SK-N-SH treated with all-trans-retinoic acid at 6 μM for 48 hours (cell line): ENCODE measurements at regions not wholly inside any gene's neighbourhood (a gene's known extent, or its start where the extent isn't known, plus 50 kb on each side); places are given as distances from the start of the nearest gene placed in this dataset.

ENCODE experiments used
- ATAC-seq: fragments of 200-7000 bp; cut with Tn5 transposase; 3 replicates; pipeline ENCODE4 v1.9.1; 2020; ENCODE audit warnings: mild to moderate bottlenecking, moderate library complexity
- ARNTL ChIP-seq: fragments of 450-650 bp; formaldehyde crosslinking; IDR thresholded peaks from 2 replicates; pipeline ENCODE4 v1.5.0; 2020; ENCODE audit warnings: low read depth, mild to moderate bottlenecking, moderate library complexity, borderline replicate concordance
- BACH2 ChIP-seq: fragments of 250-450 bp; sonication (Bioruptor Pico); IDR thresholded peaks from 2 replicates; pipeline ENCODE4 v1.9.0; 2021; ENCODE audit warnings: mild to moderate bottlenecking, borderline replicate concordance
- CSDC2 ChIP-seq: fragments of 250-450 bp; sonication (Bioruptor Pico); IDR thresholded peaks from 2 replicates; pipeline ENCODE4 v1.5.0; 2020; ENCODE audit warnings: mild to moderate bottlenecking, moderate library complexity
- GLIS3 ChIP-seq: fragments of 250-450 bp; sonication (Bioruptor Pico); IDR thresholded peaks from 2 replicates; pipeline ENCODE4 v1.5.0; 2020; ENCODE audit warnings: mild to moderate bottlenecking, moderate library complexity
- OSR1 ChIP-seq: fragments of 250-450 bp; sonication (Bioruptor Pico); IDR thresholded peaks from 2 replicates; pipeline ENCODE4 v1.8.0; 2022; ENCODE audit warnings: moderate library complexity, mild to moderate bottlenecking, inconsistent platforms
- PATZ1 ChIP-seq: fragments of 250-450 bp; sonication (Bioruptor Pico); IDR thresholded peaks from 2 replicates; pipeline ENCODE4 v1.8.0; 2020; ENCODE audit warnings: mild to moderate bottlenecking, moderate library complexity, borderline replicate concordance
- PPARA ChIP-seq: fragments of 250-450 bp; sonication (Bioruptor Pico); IDR thresholded peaks from 2 replicates; pipeline ENCODE4 v1.5.0; 2020; ENCODE audit warnings: mild to moderate bottlenecking, borderline replicate concordance
- SNAI2 ChIP-seq: fragments of 250-450 bp; sonication (Bioruptor Pico); IDR thresholded peaks from 2 replicates; pipeline ENCODE4 v1.5.0; 2020; ENCODE audit warnings: mild to moderate bottlenecking, moderate library complexity
- TCF4 ChIP-seq: fragments of 250-450 bp; sonication (Bioruptor Pico); IDR thresholded peaks from 2 replicates; pipeline ENCODE4 v1.8.0; 2021; ENCODE audit warnings: mild to moderate bottlenecking, moderate library complexity, borderline replicate concordance
- TOX ChIP-seq: fragments of 250-450 bp; sonication (Bioruptor Pico); IDR thresholded peaks from 2 replicates; pipeline ENCODE4 v1.8.0; 2021; ENCODE audit warnings: mild to moderate bottlenecking, moderate library complexity, borderline replicate concordance
- ZC3H10 ChIP-seq: fragments of 250-450 bp; sonication (Bioruptor Pico); IDR thresholded peaks from 2 replicates; pipeline ENCODE4 v1.5.1; 2021; ENCODE audit warnings: mild to moderate bottlenecking, moderate library complexity
- ZNF565 ChIP-seq: fragments of 450-650 bp; formaldehyde crosslinking; conservative IDR thresholded peaks from 2 replicates; pipeline ENCODE4 v1.5.0; 2020; ENCODE audit warnings: low read depth, mild to moderate bottlenecking, moderate library complexity
- ZNF70 ChIP-seq: fragments of 450-650 bp; formaldehyde crosslinking; IDR thresholded peaks from 2 replicates; pipeline ENCODE4 v1.5.0; 2020; ENCODE audit warnings: mild to moderate bottlenecking, moderate library complexity
- ZNF8 ChIP-seq: fragments of 450-650 bp; formaldehyde crosslinking; IDR thresholded peaks from 2 replicates; pipeline ENCODE4 v1.5.0; 2020; ENCODE audit warnings: mild to moderate bottlenecking, moderate library complexity
- TF ChIP-seq, protein P1 (sequence below): fragments of 250-450 bp; sonication (Bioruptor Pico); IDR thresholded peaks from 2 replicates; pipeline ENCODE4 v1.8.0; 2021; ENCODE audit warnings: low read depth, mild to moderate bottlenecking, moderate library complexity, borderline replicate concordance
- TF ChIP-seq, protein P2 (sequence below): fragments of 250-450 bp; sonication (Bioruptor Pico); IDR thresholded peaks from 2 replicates; pipeline ENCODE4 v1.5.1; 2020; ENCODE audit warnings: low read depth, mild to moderate bottlenecking, moderate library complexity

GRCh38 chr18:43180814-43181213, 65.3 kb upstream of the RIT2 start:
- TF ChIP-seq ZNF70 (CRISPR knock-in tag) (no peak), GLIS3 (no peak), BACH2 (no peak), OSR1 (no peak), PATZ1 (CRISPR knock-in tag) (no peak), SNAI2 (CRISPR knock-in tag) (no peak), PPARA (CRISPR knock-in tag) (no peak), CSDC2 (CRISPR knock-in tag) (no peak)
- no peak for ATAC-seq

DNA sequence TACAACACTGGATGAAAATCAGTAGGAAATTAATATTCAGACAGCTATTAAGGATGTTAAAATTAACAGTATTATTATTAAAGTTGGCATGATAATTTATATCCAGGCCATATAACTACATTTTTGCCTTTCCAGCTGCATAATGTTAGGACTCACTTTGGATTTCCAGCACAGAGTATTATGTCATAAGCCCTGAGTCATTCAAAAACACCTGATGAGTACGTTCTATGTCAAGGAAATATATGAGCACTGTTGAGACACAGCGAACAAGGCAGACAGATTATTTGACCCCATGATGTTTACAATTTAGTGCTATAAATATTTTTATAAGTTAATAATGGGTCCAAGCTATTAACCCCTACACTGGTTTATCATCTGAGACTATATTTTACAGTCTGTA, 59.8 kb upstream of the RIT2 start:
- no peak for TF ChIP-seq OSR1
- TF ChIP-seq ARNTL (CRISPR knock-in tag), result no peak
- TF ChIP-seq TCF4 (CRISPR knock-in tag), result no peak
- no peak for TF ChIP-seq PATZ1 (CRISPR knock-in tag)
- TF ChIP-seq, protein P1, sequence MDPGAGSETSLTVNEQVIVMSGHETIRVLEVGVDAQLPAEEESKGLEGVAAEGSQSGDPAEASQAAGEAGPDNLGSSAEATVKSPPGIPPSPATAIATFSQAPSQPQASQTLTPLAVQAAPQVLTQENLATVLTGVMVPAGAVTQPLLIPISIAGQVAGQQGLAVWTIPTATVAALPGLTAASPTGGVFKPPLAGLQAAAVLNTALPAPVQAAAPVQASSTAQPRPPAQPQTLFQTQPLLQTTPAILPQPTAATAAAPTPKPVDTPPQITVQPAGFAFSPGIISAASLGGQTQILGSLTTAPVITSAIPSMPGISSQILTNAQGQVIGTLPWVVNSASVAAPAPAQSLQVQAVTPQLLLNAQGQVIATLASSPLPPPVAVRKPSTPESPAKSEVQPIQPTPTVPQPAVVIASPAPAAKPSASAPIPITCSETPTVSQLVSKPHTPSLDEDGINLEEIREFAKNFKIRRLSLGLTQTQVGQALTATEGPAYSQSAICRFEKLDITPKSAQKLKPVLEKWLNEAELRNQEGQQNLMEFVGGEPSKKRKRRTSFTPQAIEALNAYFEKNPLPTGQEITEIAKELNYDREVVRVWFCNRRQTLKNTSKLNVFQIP (CRISPR knock-in tag), result no peak
- no peak for TF ChIP-seq ZNF565
- TF ChIP-seq, protein P2, sequence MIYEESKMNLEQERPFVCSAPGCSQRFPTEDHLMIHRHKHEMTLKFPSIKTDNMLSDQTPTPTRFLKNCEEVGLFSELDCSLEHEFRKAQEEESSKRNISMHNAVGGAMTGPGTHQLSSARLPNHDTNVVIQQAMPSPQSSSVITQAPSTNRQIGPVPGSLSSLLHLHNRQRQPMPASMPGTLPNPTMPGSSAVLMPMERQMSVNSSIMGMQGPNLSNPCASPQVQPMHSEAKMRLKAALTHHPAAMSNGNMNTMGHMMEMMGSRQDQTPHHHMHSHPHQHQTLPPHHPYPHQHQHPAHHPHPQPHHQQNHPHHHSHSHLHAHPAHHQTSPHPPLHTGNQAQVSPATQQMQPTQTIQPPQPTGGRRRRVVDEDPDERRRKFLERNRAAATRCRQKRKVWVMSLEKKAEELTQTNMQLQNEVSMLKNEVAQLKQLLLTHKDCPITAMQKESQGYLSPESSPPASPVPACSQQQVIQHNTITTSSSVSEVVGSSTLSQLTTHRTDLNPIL (CRISPR knock-in tag), result no peak
- no peak for TF ChIP-seq TOX
- no peak for TF ChIP-seq ZC3H10
- ATAC-seq, result no peak

DNA sequence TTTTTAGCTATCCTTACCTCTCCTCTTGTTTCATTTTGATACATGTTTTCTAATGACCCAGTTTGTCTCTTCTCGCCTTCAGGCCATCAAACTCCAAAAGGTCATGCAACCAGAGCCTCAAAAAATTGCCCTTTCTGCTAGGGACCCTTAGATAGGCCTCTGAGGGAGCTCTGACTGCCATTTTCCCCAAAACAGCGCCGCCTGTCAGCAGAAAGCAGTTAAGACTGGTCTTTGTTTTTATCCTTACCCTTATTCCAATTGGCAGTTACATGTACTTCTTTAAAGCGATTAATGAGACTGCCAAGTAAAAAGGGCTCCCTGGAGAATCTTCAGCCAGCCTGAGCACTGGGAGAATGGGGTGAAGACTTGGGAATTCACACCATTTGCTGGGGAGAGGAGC, 55.1 kb upstream of the RIT2 start:
- no peak for TF ChIP-seq OSR1
- no peak for TF ChIP-seq PPARA (CRISPR knock-in tag)
- no peak for TF ChIP-seq ZNF8 (CRISPR knock-in tag)
- TF ChIP-seq SNAI2 (CRISPR knock-in tag), result no peak
- ATAC-seq, result no peak
